NCI-H2227 treated with DMSO at 0.1 percent for 48 hours (cell line): ENCODE measurements at regions not wholly inside any gene's neighbourhood (a gene's known extent, or its start where the extent isn't known, plus 50 kb on each side); places are given as distances from the start of the nearest gene placed in this dataset.
A peak's percentile ranks its signal among the peaks of the same experiment; 100 is the strongest.
"Not testable (repeated sequence)": the region's sequence is repeated elsewhere in the genome, so short reads cannot be mapped to it uniquely, and the experiment has no call there.

Experiments used
- DNase-seq: peaks from one replicate; lab custom pipeline; 2025; lab: John Stamatoyannopoulos, UW

DNA sequence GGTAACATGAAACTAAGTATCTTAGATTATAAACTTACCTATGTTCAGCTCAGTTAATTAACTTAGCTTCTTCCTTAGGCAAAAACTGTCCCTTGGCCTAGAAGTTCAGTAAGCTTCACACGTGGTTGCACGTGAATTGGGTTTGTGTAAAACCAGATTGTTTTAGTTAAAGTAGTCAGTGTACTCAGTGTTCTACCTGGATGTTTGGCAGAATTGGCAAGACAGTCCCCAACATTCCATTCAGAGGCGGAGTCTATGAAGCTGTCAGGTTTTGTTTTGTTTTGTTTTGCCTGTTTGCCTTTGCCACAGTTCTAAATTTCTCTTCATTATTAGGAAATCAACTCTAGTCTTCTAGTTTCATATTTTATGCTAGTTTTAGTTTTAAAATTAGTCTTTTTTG lies 105.3 kb upstream of the ZEB2 start:
- no peak for DNase-seq

DNA sequence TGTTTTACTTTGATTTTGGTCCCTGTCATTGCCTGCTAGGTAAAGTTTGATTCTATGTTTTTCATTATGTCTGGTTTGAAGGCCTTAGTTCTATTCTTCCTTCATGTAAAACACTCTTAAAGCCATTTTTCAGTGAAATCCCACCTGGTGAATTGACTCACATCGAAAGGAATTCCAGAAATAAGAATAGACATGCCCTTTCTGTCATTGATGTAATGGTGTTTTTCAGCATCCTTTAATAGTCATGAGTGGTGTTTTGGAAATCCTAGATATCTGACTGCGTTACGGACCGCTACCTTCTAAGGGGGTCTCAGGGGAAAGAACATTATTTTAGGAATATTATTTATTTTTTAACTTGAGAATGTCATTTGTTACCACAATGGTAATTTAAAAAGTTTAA lies 104.5 kb upstream of the ZEB2 start:
- no peak for DNase-seq

DNA sequence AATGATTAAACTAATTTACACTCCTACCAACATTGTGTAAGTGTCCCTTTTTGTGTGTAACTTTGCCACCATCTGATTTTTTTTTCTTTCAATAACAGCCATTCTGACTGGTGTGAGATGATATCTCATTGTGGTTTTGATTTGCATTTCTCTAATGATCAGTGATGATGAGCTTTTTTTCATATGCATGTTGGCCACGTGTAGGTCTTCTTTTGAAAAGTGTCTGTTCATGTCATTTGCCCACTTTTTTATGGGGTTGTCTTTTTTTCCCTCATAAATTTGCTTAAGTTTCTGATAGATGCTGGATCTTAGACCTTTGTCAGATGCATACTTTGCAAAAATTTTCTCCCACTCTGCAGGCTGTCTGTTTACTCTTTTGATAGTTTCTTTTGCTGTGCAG lies 102.5 kb upstream of the ZEB2 start:
- DNase-seq: not testable (repeated sequence)

DNA sequence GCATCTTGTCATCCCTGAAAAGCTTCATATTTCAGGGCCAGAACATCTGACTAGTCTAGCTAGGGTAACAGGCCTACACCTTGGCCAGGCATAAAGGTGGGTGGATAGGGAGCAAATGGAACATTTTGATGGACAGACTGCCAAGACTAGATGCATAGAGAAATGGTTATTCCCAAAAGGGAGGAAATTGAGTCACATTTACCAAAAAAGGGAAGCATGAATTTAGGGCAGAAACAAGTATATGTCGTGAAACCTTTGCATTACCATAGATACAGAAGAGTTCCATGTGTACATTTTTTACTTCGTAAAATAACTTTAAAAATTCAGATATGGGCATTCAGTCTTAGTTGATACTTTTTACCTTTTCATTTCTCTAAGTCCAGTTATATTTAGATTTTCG lies 101.3 kb upstream of the ZEB2 start:
- DNase-seq: no peak

DNA sequence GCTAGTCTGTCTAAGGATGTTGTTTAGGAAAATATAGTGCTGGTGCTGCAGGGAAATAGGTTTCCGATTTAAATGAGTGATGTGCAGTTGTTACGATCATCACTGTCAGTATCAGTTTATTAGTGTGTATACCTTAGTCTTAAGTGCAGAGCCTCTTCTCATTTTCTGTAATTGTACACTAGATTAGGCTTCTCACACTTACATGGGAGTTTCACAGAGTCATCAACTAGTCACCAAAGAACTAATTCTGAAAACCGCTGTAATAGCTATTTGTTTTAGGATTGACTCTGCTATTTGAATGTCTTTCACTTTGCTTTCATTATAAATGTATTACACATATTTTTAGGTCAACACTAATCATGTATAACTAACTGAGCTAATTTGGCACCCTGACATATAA lies 99.8 kb upstream of the ZEB2 start:
- DNase-seq: no peak

DNA sequence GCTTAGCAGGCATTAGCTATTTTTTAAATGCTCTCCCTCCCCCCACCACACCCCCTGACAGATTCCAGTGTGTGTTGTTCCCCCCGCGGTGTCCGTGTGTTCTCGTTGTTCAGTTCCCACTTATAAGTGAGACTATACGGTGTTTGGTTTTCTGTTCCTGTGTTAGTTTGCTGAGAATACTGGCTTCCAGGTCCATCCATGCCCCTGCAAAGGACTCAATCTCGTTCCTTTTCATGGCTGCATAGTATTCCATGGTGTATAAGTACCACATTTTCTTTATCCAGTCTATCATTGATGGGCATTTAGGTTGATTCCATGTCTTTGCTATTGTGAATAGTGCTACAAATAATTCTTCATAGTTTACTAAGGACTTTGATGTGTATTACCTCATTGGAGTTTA lies 97.3 kb upstream of the ZEB2 start:
- not testable (repeated sequence) for DNase-seq

DNA sequence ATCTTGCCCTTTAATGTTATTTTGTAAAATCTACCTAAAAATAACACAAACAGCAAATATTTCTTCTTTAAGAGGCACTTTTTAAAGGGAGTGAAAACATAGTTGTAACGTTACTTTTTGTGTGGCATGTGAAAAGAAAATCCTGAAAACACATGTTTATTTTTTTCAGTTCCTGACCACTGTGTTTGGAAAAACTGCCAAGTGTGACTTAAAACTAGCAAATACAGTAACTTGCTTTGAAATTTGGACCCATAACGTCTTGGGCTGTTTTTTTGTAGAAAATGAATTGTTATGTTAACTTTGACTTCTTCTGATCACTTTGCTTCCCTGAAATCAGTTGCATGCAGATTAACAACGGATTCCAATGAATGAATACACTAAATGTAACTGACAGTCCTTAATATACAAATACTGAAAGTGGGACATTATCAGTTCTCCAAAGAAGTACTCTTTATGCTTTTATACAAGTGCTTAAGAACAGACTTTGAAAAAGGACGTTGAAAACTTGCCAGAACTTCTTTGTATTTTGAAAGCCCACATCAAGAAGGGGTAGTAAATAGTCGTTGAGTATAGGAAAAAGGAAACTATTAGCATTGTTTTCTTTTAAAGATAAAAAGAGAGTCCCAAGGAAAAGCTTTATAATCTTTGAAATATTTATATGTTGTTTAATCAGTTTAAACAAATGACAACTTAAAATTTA lies 96.1 kb upstream of the ZEB2 start:
- no peak for DNase-seq

DNA sequence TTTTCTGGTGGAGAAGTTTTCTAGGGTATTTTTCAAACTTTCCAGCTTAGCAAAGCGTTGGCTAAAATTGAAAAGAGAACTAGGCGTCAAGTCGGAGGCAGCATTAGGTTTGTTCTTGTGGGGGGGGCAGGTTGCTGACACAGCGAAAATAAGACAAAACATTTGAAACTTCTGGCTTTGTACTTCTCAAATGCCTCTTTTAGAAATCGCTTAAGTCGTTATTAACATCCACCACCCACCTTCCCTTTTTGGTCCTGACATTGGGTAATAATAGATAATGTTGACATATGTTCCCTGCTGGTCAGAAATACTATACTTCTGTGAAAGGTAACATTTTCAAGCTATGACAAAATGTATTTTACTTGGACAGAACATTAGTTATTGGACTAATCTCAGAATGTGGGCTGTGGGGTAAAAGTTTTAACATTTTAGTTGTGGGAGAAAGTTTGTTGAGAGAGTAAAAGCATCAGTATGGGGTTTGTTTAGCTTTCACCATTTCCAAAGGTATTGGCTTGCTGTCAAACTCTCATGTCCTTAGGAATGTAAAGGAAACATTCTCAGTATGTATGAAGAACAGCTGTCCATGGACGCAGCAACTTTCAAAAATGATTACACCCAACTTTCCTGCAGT lies 88.1 kb upstream of the ZEB2 start:
- DNase-seq: no peak

DNA sequence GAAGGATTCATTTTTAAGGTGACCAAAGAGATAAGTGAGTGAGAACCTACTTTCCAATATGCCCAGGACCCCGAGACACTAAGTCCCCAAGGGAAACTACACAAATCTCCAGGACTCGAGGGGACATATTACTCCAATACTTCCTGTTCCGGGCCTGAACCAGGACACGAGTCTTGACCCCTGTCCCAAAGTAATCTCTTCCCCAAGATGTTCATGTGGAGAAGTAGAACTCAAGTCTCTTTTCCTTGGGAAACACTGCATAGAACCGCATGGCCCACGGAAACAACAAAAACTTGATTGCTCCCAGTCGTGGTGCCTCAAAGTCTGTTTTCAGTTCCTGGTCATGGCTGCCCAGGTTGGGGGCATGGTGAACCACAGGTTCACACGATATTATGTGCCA lies 87.2 kb upstream of the ZEB2 start:
- DNase-seq: no peak

DNA sequence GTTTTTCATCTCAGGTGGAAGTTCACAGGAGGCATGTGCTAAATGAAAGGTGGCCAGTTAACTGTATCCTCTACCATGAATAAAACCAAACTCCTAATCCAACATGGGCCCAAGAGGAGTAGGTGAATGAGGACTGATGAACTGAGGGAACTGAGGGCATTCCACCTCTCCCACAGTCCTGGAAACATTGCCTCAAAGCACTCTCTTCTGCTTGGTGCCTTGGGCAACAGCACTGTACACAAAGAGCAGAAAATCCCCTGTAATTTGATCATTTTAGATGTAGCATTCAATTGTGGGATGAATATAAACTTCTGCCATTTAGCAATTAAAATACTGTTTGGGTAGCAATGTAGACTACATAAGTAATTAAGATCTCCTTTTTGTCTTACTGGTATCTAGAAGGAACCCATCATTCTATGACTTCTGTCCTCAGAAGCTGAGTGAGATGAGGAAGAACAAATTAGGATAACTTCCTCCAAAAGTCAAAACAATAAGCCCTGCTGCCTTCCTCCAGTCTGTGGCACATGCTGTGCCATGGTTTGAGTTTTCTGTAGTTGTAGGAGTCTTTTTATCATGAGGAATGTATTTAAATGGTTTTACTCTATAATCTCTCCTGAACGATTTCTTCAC lies 86.7 kb upstream of the ZEB2 start:
- DNase-seq: no peak

DNA sequence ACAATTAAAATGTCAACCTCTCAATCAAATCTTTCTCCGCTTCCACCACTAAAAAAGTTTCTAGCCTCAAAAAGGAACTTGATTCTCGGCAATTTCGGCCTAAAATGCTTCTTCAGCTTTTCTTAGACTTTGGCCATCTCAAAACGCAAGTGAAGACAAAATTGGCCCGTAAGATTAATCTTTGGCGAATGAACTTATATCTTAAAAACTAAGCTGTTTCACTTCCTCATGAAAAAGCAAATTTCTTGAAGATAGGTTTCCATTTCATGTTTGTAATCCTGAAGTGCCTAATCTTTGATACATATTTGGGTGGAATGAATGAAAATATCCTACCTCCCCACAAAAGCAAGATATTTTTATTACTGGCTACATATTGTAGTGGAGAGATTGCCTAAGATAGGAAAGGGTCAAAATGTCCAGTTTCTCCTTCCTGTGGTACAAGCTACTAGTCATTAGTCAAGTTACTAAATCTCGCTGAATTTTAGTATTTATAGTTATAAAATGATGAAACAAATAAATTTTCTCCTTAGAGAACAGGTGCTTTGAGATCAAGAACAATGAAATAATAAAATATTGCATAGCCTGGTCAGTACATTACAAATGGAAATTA lies 85.4 kb upstream of the ZEB2 start:
- no peak for DNase-seq

DNA sequence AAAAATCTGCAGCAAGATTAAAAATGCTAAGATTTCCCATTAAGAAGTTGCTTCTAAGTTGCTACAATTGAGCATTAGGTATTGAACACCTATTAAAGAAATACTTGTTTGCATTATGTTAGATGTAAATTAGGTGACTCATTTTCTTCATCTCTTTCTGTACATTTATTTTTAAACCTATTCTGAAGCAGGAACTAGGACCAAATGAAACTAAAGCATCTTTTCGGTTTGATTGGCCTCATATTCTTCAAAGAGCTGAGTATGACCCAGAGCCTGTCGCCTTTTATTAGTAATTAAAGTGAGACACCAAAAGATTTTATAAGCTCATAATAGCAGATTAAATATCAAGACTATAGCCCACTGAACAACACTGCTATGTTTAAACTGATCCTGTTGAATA lies 83.4 kb upstream of the ZEB2 start:
- DNase-seq: no peak

DNA sequence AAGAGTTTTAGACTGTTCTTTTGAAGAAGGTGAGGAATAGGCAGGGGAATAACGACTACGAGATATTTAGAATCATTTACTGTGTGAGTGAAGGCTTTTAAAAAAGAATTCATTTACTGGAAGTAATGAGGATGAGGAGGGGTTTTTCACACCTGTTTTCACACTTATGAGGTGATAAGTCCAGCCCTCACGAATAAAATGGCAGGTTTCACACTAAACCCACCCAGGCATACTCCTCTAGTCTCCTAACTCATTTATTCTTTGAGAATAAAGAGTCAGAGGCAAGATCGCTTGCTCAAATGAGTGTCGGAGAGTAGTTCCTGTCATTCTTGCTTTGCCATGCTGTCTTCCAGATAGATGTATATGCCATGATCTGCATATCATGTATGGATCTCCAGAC lies 79.0 kb upstream of the ZEB2 start:
- DNase-seq: no peak

DNA sequence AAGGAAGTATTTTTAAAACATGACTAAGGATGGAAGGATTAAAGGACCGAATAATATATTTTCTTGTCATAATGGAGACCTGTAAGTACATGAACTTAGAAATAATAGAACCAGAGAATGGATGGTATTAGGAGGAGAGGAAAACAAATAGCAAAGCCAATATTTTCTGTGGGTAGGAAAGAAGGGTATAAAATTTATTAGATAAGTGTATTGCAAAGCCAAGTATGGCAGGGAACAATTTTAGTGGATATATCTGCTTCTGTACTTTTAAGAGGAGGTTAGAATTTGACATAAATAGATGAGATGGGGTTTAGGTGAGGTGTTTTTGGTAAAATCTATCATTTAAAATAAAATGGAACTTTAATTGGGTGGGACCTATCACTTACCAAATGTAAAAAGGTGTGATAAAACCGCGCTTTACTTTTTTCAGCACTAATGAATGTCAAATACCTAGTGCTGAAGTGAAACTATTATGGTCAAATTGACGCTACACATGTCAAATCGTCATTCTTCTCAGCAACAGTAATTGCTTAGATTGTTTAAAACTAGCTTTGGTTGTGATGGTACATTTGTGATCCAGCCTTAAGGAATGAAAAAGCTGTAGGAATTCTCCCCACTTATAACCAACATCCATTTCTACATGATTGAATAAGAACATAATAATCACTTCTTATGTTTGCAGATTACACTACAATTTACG lies 78.1 kb upstream of the ZEB2 start:
- DNase-seq: no peak

DNA sequence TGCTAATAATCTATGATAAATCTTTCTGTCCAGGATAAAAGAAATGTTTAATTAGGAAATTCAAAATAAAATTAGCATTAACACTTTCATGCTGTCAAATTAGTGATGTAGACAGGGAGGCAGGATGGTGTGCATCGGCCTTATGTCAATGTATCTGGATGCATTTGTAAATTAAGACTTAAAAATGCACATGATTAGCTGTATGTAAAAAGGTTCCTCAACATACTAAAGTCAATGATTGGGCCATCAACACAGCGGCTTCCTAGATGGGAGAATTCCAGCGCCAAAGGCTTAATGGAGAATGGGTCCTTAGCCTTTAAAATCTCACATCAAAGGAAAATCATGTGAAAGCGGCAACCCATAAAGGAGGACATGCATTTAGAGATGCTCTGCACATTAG lies 77.5 kb upstream of the ZEB2 start:
- DNase-seq: no peak

DNA sequence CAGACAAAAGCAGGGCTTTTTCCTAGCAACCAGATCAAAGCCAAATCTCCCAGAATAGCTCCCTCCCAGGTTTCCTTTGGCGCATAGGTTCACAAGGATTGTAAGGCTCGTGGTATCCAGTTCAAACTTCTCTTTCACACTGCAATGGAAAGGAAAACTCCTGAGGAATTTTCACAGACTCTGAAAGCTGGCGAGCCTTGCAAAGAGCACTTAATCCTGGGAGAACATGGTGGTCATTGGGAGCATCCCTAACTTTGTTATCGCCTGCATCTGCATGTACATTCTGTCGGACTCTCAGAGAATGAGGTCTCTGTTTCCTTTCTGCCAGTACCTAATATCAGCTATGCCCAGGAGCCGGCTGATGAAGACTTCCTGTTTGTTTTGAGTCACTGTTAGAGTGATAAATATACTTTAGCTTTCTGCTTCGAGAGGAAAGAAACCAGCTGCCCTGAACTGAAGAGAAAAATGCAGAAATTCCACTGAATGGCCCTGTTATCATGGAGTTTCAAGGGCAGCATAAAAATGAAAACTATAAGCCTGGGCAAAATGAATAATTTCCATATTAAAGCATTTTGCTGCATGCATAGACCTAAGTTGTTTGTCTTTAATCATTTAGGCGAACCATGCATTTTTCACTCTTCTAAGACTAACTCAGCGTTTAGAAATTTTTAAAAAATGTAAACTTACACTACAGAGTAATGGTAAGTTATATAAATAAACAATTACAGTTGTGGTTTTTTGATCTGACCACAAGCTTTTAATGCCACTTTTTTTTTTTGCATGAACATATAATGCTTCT lies 76.4 kb upstream of the ZEB2 start:
- peak; percentile 28 for DNase-seq

DNA sequence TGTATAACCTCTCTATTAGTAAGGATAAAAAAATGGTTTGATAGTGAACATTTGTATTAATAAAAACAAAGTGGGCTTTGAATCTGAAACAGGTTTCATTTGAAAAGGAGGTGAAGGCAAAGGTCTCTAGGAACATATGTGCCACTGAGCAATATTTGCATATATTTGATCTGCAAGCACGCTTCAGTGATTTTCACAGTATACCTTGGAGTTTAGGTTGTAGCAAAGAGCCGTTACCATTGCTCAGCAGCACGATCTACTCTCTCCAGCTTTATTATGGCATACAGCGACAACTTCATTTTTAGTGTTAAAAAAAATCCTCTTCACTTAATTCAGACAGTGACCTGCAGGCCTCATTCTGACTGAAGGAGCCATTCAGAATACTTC lies 75.8 kb upstream of the ZEB2 start:
- no peak for DNase-seq

DNA sequence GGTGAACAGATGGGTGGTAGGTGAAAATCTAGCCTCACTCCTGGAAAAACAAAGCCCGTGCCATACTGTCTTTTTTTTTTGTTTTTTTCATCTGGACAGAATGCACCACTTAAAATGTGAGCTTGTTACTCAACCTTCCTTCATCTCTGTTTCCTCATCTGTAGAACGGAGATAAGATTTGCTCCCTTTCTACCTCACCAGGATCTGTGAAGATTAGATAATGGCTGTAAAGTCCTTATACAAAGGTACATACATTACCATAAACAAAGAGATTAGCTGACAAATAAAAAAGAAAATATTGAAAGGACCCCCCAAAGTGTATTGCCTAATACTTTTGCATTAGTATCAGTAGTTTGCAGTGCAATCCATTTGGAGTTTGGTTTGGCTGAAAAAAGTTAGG lies 75.4 kb upstream of the ZEB2 start:
- DNase-seq: no peak

DNA sequence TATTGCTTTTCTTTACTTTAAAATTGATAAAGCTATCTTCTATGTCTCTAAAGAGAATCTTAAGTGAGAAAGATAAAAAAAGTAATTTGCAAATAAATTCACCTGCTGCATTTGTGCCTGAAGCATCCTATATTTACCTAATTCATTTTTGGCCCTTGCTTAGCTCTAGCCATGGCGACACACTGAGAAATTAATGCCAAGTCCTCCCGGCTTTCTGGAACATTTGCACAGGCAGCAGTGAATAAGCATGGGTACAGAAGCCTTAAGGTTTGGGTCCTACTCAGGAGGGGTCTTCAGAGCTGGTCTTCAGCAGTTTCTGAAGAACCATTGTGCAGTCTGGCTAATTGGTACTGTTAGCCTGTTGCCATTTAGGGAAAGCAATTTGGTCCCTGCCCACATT lies 73.9 kb upstream of the ZEB2 start:
- DNase-seq: no peak

DNA sequence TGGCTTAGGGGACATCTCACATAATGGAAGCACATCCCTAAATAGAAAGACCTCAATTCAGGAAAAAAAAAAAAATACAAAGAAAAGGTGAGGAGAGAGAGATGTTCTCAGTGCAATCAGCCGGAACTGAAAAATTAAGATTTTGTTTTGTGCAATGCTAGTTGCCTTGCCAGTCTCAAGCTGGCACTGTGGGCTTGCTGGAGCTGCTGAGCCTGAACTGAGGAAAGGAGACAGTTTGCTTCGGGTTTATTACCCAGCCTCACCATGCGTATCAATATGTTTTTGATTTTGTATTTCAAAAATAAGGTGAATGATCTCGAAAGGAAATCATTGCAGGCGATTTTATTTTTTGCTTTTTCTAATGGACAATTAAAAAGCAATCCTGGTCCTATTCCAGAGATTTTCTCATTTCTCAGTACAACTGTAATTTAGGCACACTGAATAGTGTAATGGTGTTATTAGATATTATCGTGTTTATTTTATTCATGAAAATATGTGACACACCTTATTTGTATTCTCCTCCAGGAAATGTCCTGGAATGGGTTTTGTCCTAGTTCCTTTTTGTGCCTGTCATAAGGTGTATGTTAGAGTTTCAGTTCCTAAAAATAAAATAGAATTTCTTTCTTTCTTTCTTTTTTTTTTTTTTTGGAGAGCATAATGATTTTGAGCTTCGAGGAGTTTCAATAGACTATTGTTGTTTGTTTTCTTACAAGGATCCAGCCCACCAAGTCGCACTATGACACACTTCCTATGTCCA lies 72.8 kb upstream of the ZEB2 start:
- no peak for DNase-seq

DNA sequence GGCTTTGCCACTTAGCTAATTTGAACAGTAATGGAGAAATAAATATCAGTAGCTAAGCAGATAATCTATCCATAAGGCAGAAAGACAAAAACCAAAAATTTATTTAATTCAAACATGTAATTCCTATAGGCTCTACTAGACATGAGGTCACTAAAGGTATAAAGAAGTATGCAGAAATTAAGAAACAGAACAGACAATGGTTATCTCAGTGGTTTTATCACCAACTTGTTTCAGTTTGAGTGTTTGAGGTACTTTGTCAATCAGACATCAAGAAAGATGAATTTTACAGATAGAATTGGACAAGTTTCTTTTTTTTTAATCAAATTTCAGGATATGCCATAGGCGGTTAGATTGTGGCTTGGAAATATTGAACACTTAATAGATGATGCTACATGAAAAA lies 67.4 kb upstream of the ZEB2 start:
- DNase-seq: no peak
